Renal pelvis (tissue), 1 donor: ENCODE measurements at regions not wholly inside any gene's neighbourhood (a gene's known extent, or its start where the extent isn't known, plus 50 kb on each side); places are given as distances from the start of the nearest gene placed in this dataset.

Source experiments
- DNase-seq: peaks from one replicate; pipeline ENCODE4 v3.0.0-alpha.2; 2013

- no peak for DNase-seq
These were observed 277.2 kb upstream of the HSF2 start for GRCh38 chr6:122122202-122122601.

GRCh38 chr6:122122686-122123085 lies 276.8 kb upstream of the HSF2 start:
- no peak for DNase-seq

GRCh38 chr6:122124908-122125307 lies 274.5 kb upstream of the HSF2 start:
- DNase-seq, result no peak

- DNase-seq, result no peak
These were observed 272.6 kb upstream of the HSF2 start for GRCh38 chr6:122126894-122127293.

GRCh38 chr6:122128445-122128844 lies 271.0 kb upstream of the HSF2 start:
- DNase-seq, result no peak

- no peak for DNase-seq
These were observed 270.0 kb upstream of the HSF2 start for GRCh38 chr6:122129313-122130025.

- DNase-seq, result no peak
These were observed 269.5 kb upstream of the HSF2 start for GRCh38 chr6:122130026-122130348.

GRCh38 chr6:122130518-122130917 lies 268.9 kb upstream of the HSF2 start:
- no peak for DNase-seq

GRCh38 chr6:122136386-122136785 lies 263.1 kb upstream of the HSF2 start:
- no peak for DNase-seq

- DNase-seq, result no peak
These were observed 259.4 kb upstream of the HSF2 start for GRCh38 chr6:122140031-122140430.

GRCh38 chr6:122141246-122141645 lies 258.2 kb upstream of the HSF2 start:
- no peak for DNase-seq

- DNase-seq, result no peak
These were observed 255.4 kb upstream of the HSF2 start for GRCh38 chr6:122143813-122144601.

- no peak for DNase-seq
These were observed 254.2 kb upstream of the HSF2 start for GRCh38 chr6:122145246-122145645.

GRCh38 chr6:122145741-122146240 lies 253.7 kb upstream of the HSF2 start:
- no peak for DNase-seq

GRCh38 chr6:122147291-122147690 lies 252.2 kb upstream of the HSF2 start:
- no peak for DNase-seq

- no peak for DNase-seq
These were observed 248.4 kb upstream of the HSF2 start for GRCh38 chr6:122151066-122151465.

GRCh38 chr6:122151763-122152162 lies 247.7 kb upstream of the HSF2 start:
- peak; percentile 14 for DNase-seq

- no peak for DNase-seq
These were observed 245.9 kb upstream of the HSF2 start for GRCh38 chr6:122153557-122153956.

- no peak for DNase-seq
These were observed 245.3 kb upstream of the HSF2 start for GRCh38 chr6:122154155-122154554.

- DNase-seq, result no peak
These were observed 244.4 kb upstream of the HSF2 start for GRCh38 chr6:122154912-122155575.

- no peak for DNase-seq
These were observed 238.3 kb upstream of the HSF2 start for GRCh38 chr6:122161136-122161535.

GRCh38 chr6:122165014-122165413 lies 234.4 kb upstream of the HSF2 start:
- DNase-seq, result no peak

GRCh38 chr6:122170274-122170673 lies 229.2 kb upstream of the HSF2 start:
- no peak for DNase-seq
